Adrenal gland (tissue), 9 donors: ENCODE measurements at regions not wholly inside any gene's neighbourhood (a gene's known extent, or its start where the extent isn't known, plus 50 kb on each side); places are given as distances from the start of the nearest gene placed in this dataset.

ENCODE experiments used
- DNase-seq, 7 donors: peaks; one replicate each; pipeline ENCODE4 v3.0.0-alpha.2; 2019 to 2020
- H3K27ac ChIP-seq, 5 donors: fragments of 200-600 bp; sonication (generic) in 4 of 5; 1 replicate in 3 of 5; 2 replicates in 2 of 5; pipeline versions ENCODE4 v1.5.1 to v1.8.0; 2016 to 2020; ENCODE audit warnings: mild to moderate bottlenecking in 1 of 5
- H3K27me3 ChIP-seq: fragments of 200-600 bp; 2 replicates; pipeline ENCODE4 v1.8.0; 2021
- H3K36me3 ChIP-seq, 2 donors: fragments of 200-600 bp; replicated peaks in 1 of 2; 1 replicate in 1 of 2; 2 replicates in 1 of 2; pipeline versions ENCODE4 v1.5.1 to v1.8.0; 2018 to 2022
- H3K4me1 ChIP-seq, 2 donors: fragments of 200-600 bp; replicated peaks in 1 of 2; 1 replicate in 1 of 2; 2 replicates in 1 of 2; pipeline versions ENCODE4 v1.5.1 to v1.8.0; 2018 to 2021
- H3K4me3 ChIP-seq, 4 donors: fragments of 200-600 bp; sonication (generic) in 3 of 4; one replicate each; pipeline ENCODE4 v1.5.1; 2016 to 2018
- H3K9me3 ChIP-seq, 3 donors: fragments of 200-600 bp; sonication (generic) in 1 of 3; replicated peaks in 1 of 3; 1 replicate in 2 of 3; 2 replicates in 1 of 3; pipeline versions ENCODE4 v1.5.1 to v1.8.0; 2016 to 2021
- CTCF ChIP-seq, 6 experiments: fragments of 450-650 bp in 4 of 6; fragments of 200-600 bp in 2 of 6; sonication (generic) in 1 of 6; IDR thresholded peaks; 1 replicate in 5 of 6; 2 replicates in 1 of 6; pipeline versions ENCODE4 v1.5.1 to v1.8.0; 2016 to 2021; ENCODE audit warnings: antibody characterized with exemption in 6 of 6, mild to moderate bottlenecking in 2 of 6, moderate library complexity in 1 of 6
- POLR2A ChIP-seq, 2 donors: fragments of 450-650 bp; IDR thresholded peaks; one replicate each; pipeline ENCODE4 v1.6.1; 2017; ENCODE audit warnings: antibody characterized with exemption in 2 of 2, mild to moderate bottlenecking in 2 of 2, moderate library complexity in 1 of 2
- WGBS, 4 donors: extraction: QIAGEN DNeasy Blood & Tissue Kit in 2 of 4; methylation state at CpG; one replicate each; pipeline versions ENCODE4 v1.1.5 to v1.1.7; 2013 to 2017; 5-methylcytosine and 5-hydroxymethylcytosine counted together
- intact Hi-C, 2 donors: fragments of 100-400 bp; cut with DNase I; formaldehyde crosslinking; loops; one replicate each; pipeline versions ENCODE4 v1.14.1 to v1.15.0; 2022 to 2023
- donor health status: healthy with polysubstance abuse.
- donor health status: Bipolar disorder and iron deficiency.
- donor health status: DM: yes; HTN: yes; CAD: no.
- donor health status: DM: no; HTN: no; CAD: no.
- donor health status: DM: no; HTN: no; CAD: no.

GRCh38 chr9:93810028-93810971 lies 144.9 kb downstream of the BARX1 start:
- 49 to 72% (median 58%) methylated on average over 12 to 45 of the region's 45 CpGs for WGBS, 4 donors
- intact Hi-C loops: no loop called here
- TF ChIP-seq POLR2A (IDR thresholded peaks at IDR 0.05): no peak
- no peak for TF ChIP-seq CTCF (IDR thresholded peaks at IDR 0.05)
- no peak for DNase-seq
- peaks cover 10% of the 10 kb centered on the region for H3K27me3 ChIP-seq
- no peak overlapping the region for H3K4me3 ChIP-seq
- no peaks in the 10 kb centered on the region for H3K36me3 ChIP-seq
- no peak overlapping the region for H3K27ac ChIP-seq
- no peaks in the 10 kb centered on the region for H3K9me3 ChIP-seq
- H3K4me1 ChIP-seq: no peaks in the 10 kb centered on the region

- Histone ChIP-seq H3K27ac (no peak overlapping the region), H3K36me3 (no peaks in the 10 kb centered on the region), H3K4me1 (no peaks in the 10 kb centered on the region), H3K9me3 (no peaks in the 10 kb centered on the region), H3K27me3 (peaks cover 10% of the 10 kb centered on the region), H3K4me3 (no peak overlapping the region)
- no peak for TF ChIP-seq CTCF (IDR thresholded peaks at IDR 0.05)
- no peak for TF ChIP-seq POLR2A (IDR thresholded peaks at IDR 0.05)
- intact Hi-C loops: no loop called here
- WGBS, 4 donors: 86 to 97% (median 88%) methylated on average over 9 to 12 of the region's 12 CpGs
- no peak for DNase-seq
These were observed 145.8 kb downstream of the BARX1 start for GRCh38 chr9:93809204-93809940.

DNA sequence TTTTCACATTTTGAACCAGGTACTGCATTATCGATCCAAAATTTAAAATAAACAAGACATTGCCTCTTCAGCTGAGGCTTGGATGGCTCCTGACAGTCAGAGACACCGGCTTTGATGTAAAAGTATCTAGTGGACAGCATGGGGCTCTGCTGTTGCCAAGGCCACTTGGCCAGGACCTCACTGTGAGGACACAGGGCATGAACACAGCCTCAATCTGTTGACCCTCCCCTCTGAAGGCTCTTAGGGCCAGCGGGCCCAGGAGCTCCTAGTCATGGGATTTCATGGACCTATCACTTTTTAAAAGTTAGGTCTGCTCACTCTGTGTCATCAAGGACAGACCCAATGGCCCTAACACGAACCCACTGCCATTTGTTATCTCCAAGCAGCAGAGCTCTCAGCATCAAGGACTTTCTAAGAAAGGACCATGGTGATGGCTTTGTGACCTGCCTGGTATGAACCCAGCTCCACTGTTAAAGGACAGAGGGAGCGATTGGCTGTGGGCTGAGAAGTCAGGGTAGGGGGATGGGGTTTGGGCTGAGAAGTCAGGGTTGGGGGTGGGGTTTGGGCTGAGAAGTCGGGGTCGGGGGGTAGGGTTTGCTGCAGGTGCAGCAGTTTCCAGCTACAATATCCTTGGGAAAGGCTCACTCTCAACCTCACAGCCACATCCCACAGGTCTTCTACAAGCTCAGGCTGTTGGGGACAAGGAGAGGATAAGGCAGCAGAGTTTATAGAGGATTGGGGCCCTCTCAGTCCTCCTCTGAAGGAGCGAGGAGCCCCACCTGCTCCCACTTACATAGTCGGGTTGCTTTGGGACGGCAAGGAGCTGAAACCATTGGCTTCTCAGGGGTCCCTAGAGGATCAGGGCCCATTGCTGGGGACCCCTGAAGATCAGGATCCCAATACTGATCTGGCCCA lies 146.8 kb downstream of the BARX1 start:
- H3K9me3 ChIP-seq: no peaks in the 10 kb centered on the region
- no peaks in the 10 kb centered on the region for H3K36me3 ChIP-seq
- no peak for DNase-seq
- H3K27ac ChIP-seq: no peak overlapping the region
- 70 to 78% (median 76%) methylated on average over 8 to 10 of the region's 10 CpGs for WGBS, 4 donors
- H3K27me3 ChIP-seq: peaks cover 10% of the 10 kb centered on the region
- TF ChIP-seq CTCF (IDR thresholded peaks at IDR 0.05): no peak
- H3K4me3 ChIP-seq: no peak overlapping the region
- H3K4me1 ChIP-seq: no peaks in the 10 kb centered on the region
- intact Hi-C loops: no loop called here
